Fibroblast of lung (primary cell): ENCODE measurements at regions not wholly inside any gene's neighbourhood (a gene's known extent, or its start where the extent isn't known, plus 50 kb on each side); places are given as distances from the start of the nearest gene placed in this dataset.

Experiments
- DNase-seq, 2 donors: peaks; one replicate each; pipeline versions ENCODE4 v3.0.0 to v3.0.0-alpha.2; 2010; ENCODE audit warnings: low read depth in 2 of 2
- H2AFZ ChIP-seq: 2 replicates; pipeline ENCODE4 v1.5.1; 2012; ENCODE audit warnings: low read length, control low read depth, inconsistent platforms
- H3K27ac ChIP-seq: 2 replicates; pipeline ENCODE4 v1.5.1; 2011; ENCODE audit warnings: low read length, control low read depth; ENCODE audit not compliant: insufficient read depth
- H3K27me3 ChIP-seq: 2 replicates; pipeline ENCODE4 v1.5.1; 2011; ENCODE audit warnings: mild to moderate bottlenecking, low read length; ENCODE audit not compliant: control insufficient read depth, insufficient read depth
- H3K36me3 ChIP-seq: 2 replicates; pipeline ENCODE4 v1.5.1; 2011; ENCODE audit warnings: low read length; ENCODE audit not compliant: control insufficient read depth, insufficient read depth
- H3K4me1 ChIP-seq: 2 replicates; pipeline ENCODE4 v1.5.1; 2011; ENCODE audit warnings: low read length; ENCODE audit not compliant: control insufficient read depth, insufficient read depth; ENCODE audit errors: extremely low read depth
- H3K4me2 ChIP-seq: 2 replicates; pipeline ENCODE4 v1.5.1; 2011; ENCODE audit warnings: low read length, control low read depth; ENCODE audit not compliant: insufficient read depth; ENCODE audit errors: extremely low read depth
- H3K4me3 ChIP-seq, 4 experiments: fragments of 200-600 bp in 1 of 4; sonication (generic) in 1 of 4; replicated peaks in 1 of 4; 2 replicates each; pipeline ENCODE4 v1.5.1; 2011 to 2016; ENCODE audit warnings: low read length in 4 of 4, low read depth in 3 of 4, mild to moderate bottlenecking in 3 of 4, control low read depth in 2 of 4, inconsistent platforms in 1 of 4, mixed read lengths in 1 of 4; ENCODE audit not compliant: insufficient read depth in 1 of 4; ENCODE audit errors: control extremely low read depth in 1 of 4
- H3K79me2 ChIP-seq: 2 replicates; pipeline ENCODE4 v1.5.1; 2012; ENCODE audit warnings: mild to moderate bottlenecking, low read length, inconsistent platforms; ENCODE audit not compliant: control insufficient read depth, insufficient read depth
- H3K9ac ChIP-seq: 2 replicates; pipeline ENCODE4 v1.5.1; 2011; ENCODE audit warnings: mild to moderate bottlenecking, low read length, control low read depth; ENCODE audit not compliant: insufficient read depth
- H3K9me3 ChIP-seq: 2 replicates; pipeline ENCODE4 v1.5.1; 2012; ENCODE audit warnings: low read depth, low read length; ENCODE audit not compliant: control insufficient read depth, insufficient read depth
- H4K20me1 ChIP-seq: 2 replicates; pipeline ENCODE4 v1.5.1; 2011; ENCODE audit warnings: low read length; ENCODE audit not compliant: control insufficient read depth, insufficient read depth; ENCODE audit errors: extremely low read depth
- CTCF ChIP-seq, 2 donors: IDR thresholded peaks in 1 of 2; conservative IDR thresholded peaks in 1 of 2; 1 replicate in 1 of 2; 2 replicates in 1 of 2; pipeline ENCODE4 v1.5.1; 2011 to 2012; ENCODE audit warnings: low read length in 2 of 2, control low read depth in 1 of 2, inconsistent platforms in 1 of 2, low read depth in 1 of 2, mild to moderate bottlenecking in 1 of 2
- EZH2 ChIP-seq: IDR thresholded peaks from 2 replicates; pipeline ENCODE4 v1.5.1; 2012; ENCODE audit warnings: low read length, control low read depth, mild to moderate bottlenecking; ENCODE audit errors: missing control alignments

GRCh38 chr13:97559981-97560380 lies 126.0 kb downstream of the RAP2A start:
- Histone ChIP-seq H3K4me3 (no peak overlapping the region), H3K27ac (no peak overlapping the region), H3K4me2 (no peak overlapping the region), H3K27me3 (no peaks in the 10 kb centered on the region), H2AFZ (no peak overlapping the region), H4K20me1 (no peaks in the 10 kb centered on the region), H3K79me2 (no peaks in the 10 kb centered on the region), H3K9ac (no peak overlapping the region), H3K9me3 (no peaks in the 10 kb centered on the region), H3K4me1 (no peaks in the 10 kb centered on the region), H3K36me3 (no peaks in the 10 kb centered on the region)
- no peak for DNase-seq
- no peak for TF ChIP-seq CTCF (conservative IDR thresholded peaks at IDR 0.05 in 1 of 2, IDR thresholded peaks at IDR 0.05 in 1 of 2; ENCODE audit: low read depth in 1 of 2, low read length in 2 of 2)
- no peak for TF ChIP-seq EZH2

GRCh38 chr13:97561182-97561581 lies 127.2 kb downstream of the RAP2A start:
- Histone ChIP-seq H3K27me3 (no peaks in the 10 kb centered on the region), H3K4me3 (no peak overlapping the region), H3K4me1 (no peaks in the 10 kb centered on the region), H3K9ac (no peak overlapping the region), H3K79me2 (no peaks in the 10 kb centered on the region), H3K36me3 (no peaks in the 10 kb centered on the region), H4K20me1 (no peaks in the 10 kb centered on the region), H3K4me2 (no peak overlapping the region), H3K9me3 (no peaks in the 10 kb centered on the region), H2AFZ (no peak overlapping the region), H3K27ac (no peak overlapping the region)
- no peak for DNase-seq
- no peak for TF ChIP-seq EZH2

GRCh38 chr13:97562962-97563361 lies 129.0 kb downstream of the RAP2A start:
- no peaks in the 10 kb centered on the region for H3K36me3 ChIP-seq
- no peak for DNase-seq
- no peaks in the 10 kb centered on the region for H3K4me1 ChIP-seq
- H3K9ac ChIP-seq: no peak overlapping the region
- H3K27ac ChIP-seq: no peak overlapping the region
- H3K27me3 ChIP-seq: no peaks in the 10 kb centered on the region
- H4K20me1 ChIP-seq: no peaks in the 10 kb centered on the region
- H3K4me3 ChIP-seq: no peak overlapping the region
- no peak overlapping the region for H3K4me2 ChIP-seq
- no peak for TF ChIP-seq EZH2
- no peaks in the 10 kb centered on the region for H3K79me2 ChIP-seq
- no peak overlapping the region for H2AFZ ChIP-seq
- H3K9me3 ChIP-seq: no peaks in the 10 kb centered on the region

- no peaks in the 10 kb centered on the region for H3K4me1 ChIP-seq
- H3K36me3 ChIP-seq: no peaks in the 10 kb centered on the region
- H3K4me2 ChIP-seq: no peak overlapping the region
- no peak overlapping the region for H3K27ac ChIP-seq
- DNase-seq: no peak
- H3K79me2 ChIP-seq: no peaks in the 10 kb centered on the region
- TF ChIP-seq CTCF (conservative IDR thresholded peaks at IDR 0.05 in 1 of 2, IDR thresholded peaks at IDR 0.05 in 1 of 2; ENCODE audit: low read depth in 1 of 2, low read length in 2 of 2) (no peak), EZH2 (no peak)
- no peak overlapping the region for H3K4me3 ChIP-seq
- H3K27me3 ChIP-seq: no peaks in the 10 kb centered on the region
- H3K9me3 ChIP-seq: no peaks in the 10 kb centered on the region
- H3K9ac ChIP-seq: no peak overlapping the region
- no peaks in the 10 kb centered on the region for H4K20me1 ChIP-seq
- no peak overlapping the region for H2AFZ ChIP-seq
Observed at GRCh38 chr13:97564956-97565355, 131.0 kb downstream of the RAP2A start.
